Upper lobe of right lung (tissue), 1 donor: ENCODE measurements at regions not wholly inside any gene's neighbourhood (a gene's known extent, or its start where the extent isn't known, plus 50 kb on each side); places are given as distances from the start of the nearest gene placed in this dataset.

Experiments
- ATAC-seq: fragments of 200-7000 bp; cut with Tn5 transposase; one replicate; pipeline ENCODE4 v1.9.1; 2020; ENCODE audit warnings: mild to moderate bottlenecking, moderate library complexity
- DNase-seq: peaks from one replicate; pipeline ENCODE4 v3.0.0-alpha.2; 2020
- H3K27ac ChIP-seq: fragments of 200-600 bp; one replicate; pipeline ENCODE4 v1.8.0; 2022
- H3K27me3 ChIP-seq: fragments of 200-600 bp; one replicate; pipeline ENCODE4 v1.8.0; 2022; ENCODE audit warnings: mild to moderate bottlenecking
- H3K36me3 ChIP-seq: fragments of 200-600 bp; one replicate; pipeline ENCODE4 v1.8.0; 2022
- H3K4me1 ChIP-seq: fragments of 200-600 bp; one replicate; pipeline ENCODE4 v1.8.0; 2022
- H3K4me3 ChIP-seq: fragments of 200-600 bp; one replicate; pipeline ENCODE4 v1.8.0; 2022; ENCODE audit warnings: mild to moderate bottlenecking
- H3K9me3 ChIP-seq: fragments of 200-600 bp; one replicate; pipeline ENCODE4 v1.8.0; 2022
- CTCF ChIP-seq: fragments of 200-600 bp; IDR thresholded peaks from one replicate; pipeline ENCODE4 v1.8.0; 2022; ENCODE audit warnings: antibody characterized with exemption
- intact Hi-C: fragments of 100-400 bp; cut with DNase I; formaldehyde crosslinking; loops from one replicate; pipeline ENCODE4 v1.11.0; 2022
- donor health status: DM: no; HTN: yes; CAD: no; lungs with severe emphysema.

- Histone ChIP-seq H3K27me3 (no peaks in the 10 kb centered on the region), H3K4me1 (no peaks in the 10 kb centered on the region), H3K27ac (no peak overlapping the region), H3K4me3 (no peak overlapping the region), H3K36me3 (no peaks in the 10 kb centered on the region), H3K9me3 (no peaks in the 10 kb centered on the region)
- intact Hi-C loops, result no loop called here
- ATAC-seq, result no peak
- TF ChIP-seq CTCF, result no peak
- no peak for DNase-seq
These were observed 200.2 kb upstream of the FAM241A start for GRCh38 chr4:111945014-111945413.

GRCh38 chr4:111946800-111947199 lies 198.5 kb upstream of the FAM241A start:
- intact Hi-C loops, result no loop called here
- no peaks in the 10 kb centered on the region for H3K27me3 ChIP-seq
- no peak for ATAC-seq
- no peaks in the 10 kb centered on the region for H3K9me3 ChIP-seq
- H3K36me3 ChIP-seq, result no peaks in the 10 kb centered on the region
- H3K27ac ChIP-seq, result no peak overlapping the region
- H3K4me1 ChIP-seq, result no peaks in the 10 kb centered on the region
- DNase-seq, result no peak
- H3K4me3 ChIP-seq, result no peak overlapping the region
- TF ChIP-seq CTCF, result no peak

- ATAC-seq, result no peak
- TF ChIP-seq CTCF, result no peak
- H3K27ac ChIP-seq, result no peak overlapping the region
- no peaks in the 10 kb centered on the region for H3K36me3 ChIP-seq
- no peaks in the 10 kb centered on the region for H3K27me3 ChIP-seq
- H3K4me1 ChIP-seq, result no peaks in the 10 kb centered on the region
- DNase-seq, result no peak
- no peak overlapping the region for H3K4me3 ChIP-seq
- no peaks in the 10 kb centered on the region for H3K9me3 ChIP-seq
- intact Hi-C loops, result no loop called here
These were observed 192.6 kb upstream of the FAM241A start for GRCh38 chr4:111952688-111953087.

GRCh38 chr4:111954550-111954949 lies 190.7 kb upstream of the FAM241A start:
- H3K27ac ChIP-seq, result no peak overlapping the region
- DNase-seq (no peak), ATAC-seq (no peak)
- intact Hi-C loops, result no loop called here
- H3K27me3 ChIP-seq, result no peaks in the 10 kb centered on the region
- H3K4me3 ChIP-seq, result no peak overlapping the region
- no peak for TF ChIP-seq CTCF
- H3K36me3 ChIP-seq, result no peaks in the 10 kb centered on the region
- H3K9me3 ChIP-seq, result no peaks in the 10 kb centered on the region
- no peaks in the 10 kb centered on the region for H3K4me1 ChIP-seq

- Histone ChIP-seq H3K27ac (no peak overlapping the region), H3K36me3 (no peaks in the 10 kb centered on the region), H3K9me3 (no peaks in the 10 kb centered on the region), H3K4me1 (no peaks in the 10 kb centered on the region), H3K27me3 (no peaks in the 10 kb centered on the region), H3K4me3 (no peak overlapping the region)
- DNase-seq (no peak), ATAC-seq (no peak)
- intact Hi-C loops, result no loop called here
- TF ChIP-seq CTCF, result no peak
These were observed 190.3 kb upstream of the FAM241A start for GRCh38 chr4:111955001-111955400.

GRCh38 chr4:111957116-111957515 lies 188.1 kb upstream of the FAM241A start:
- Histone ChIP-seq H3K36me3 (no peaks in the 10 kb centered on the region), H3K27me3 (no peaks in the 10 kb centered on the region), H3K27ac (no peak overlapping the region), H3K4me1 (no peaks in the 10 kb centered on the region), H3K9me3 (no peaks in the 10 kb centered on the region), H3K4me3 (no peak overlapping the region)
- intact Hi-C loops, result no loop called here
- ATAC-seq (no peak), DNase-seq (no peak)
- TF ChIP-seq CTCF, result no peak
